ENCODE measurements at regions not wholly inside any gene's neighbourhood (a gene's known extent, or its start where the extent isn't known, plus 50 kb on each side); places are given as distances from the start of the nearest gene placed in this dataset.
"Not testable (repeated sequence)": the region's sequence is repeated elsewhere in the genome, so short reads cannot be mapped to it uniquely, and the experiment has no call there.

DNA sequence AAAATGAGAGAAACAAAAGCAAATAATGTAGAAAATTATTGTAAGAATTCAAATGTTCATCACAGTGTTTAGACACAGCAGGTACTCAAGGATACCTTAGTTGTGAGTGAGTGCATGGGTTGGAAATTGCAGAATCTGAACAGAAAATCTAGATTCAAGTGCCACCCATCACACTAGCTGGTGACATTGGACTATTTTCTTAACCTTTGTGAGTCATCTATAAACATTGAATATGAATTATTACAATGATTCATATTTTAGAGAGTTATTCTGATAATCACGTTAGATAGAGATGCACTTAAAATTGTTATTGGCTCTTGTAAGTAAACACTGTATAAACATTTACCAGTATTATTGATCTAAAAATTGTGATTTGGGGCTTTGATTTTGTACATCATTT lies 1113.1 kb downstream of the STIM2 start:
- no peak for DNase-seq (ENCODE audit: low read depth in 1 of 2, low spot score in 1 of 2)
- TF ChIP-seq, protein P1, sequence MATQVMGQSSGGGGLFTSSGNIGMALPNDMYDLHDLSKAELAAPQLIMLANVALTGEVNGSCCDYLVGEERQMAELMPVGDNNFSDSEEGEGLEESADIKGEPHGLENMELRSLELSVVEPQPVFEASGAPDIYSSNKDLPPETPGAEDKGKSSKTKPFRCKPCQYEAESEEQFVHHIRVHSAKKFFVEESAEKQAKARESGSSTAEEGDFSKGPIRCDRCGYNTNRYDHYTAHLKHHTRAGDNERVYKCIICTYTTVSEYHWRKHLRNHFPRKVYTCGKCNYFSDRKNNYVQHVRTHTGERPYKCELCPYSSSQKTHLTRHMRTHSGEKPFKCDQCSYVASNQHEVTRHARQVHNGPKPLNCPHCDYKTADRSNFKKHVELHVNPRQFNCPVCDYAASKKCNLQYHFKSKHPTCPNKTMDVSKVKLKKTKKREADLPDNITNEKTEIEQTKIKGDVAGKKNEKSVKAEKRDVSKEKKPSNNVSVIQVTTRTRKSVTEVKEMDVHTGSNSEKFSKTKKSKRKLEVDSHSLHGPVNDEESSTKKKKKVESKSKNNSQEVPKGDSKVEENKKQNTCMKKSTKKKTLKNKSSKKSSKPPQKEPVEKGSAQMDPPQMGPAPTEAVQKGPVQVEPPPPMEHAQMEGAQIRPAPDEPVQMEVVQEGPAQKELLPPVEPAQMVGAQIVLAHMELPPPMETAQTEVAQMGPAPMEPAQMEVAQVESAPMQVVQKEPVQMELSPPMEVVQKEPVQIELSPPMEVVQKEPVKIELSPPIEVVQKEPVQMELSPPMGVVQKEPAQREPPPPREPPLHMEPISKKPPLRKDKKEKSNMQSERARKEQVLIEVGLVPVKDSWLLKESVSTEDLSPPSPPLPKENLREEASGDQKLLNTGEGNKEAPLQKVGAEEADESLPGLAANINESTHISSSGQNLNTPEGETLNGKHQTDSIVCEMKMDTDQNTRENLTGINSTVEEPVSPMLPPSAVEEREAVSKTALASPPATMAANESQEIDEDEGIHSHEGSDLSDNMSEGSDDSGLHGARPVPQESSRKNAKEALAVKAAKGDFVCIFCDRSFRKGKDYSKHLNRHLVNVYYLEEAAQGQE (IDR thresholded peaks at IDR 0.05; ENCODE audit: insufficient replicate concordance, low read depth), result no peak
- TF ChIP-seq SPI1 (IDR thresholded peaks at IDR 0.05; ENCODE audit: borderline replicate concordance, low read depth) (no peak), GABPA (IDR thresholded peaks at IDR 0.05; ENCODE audit: low read depth) (no peak), POLR2AphosphoS5 (IDR thresholded peaks at IDR 0.05; ENCODE audit: low read depth) (no peak)
- TF ChIP-seq, protein P2, sequence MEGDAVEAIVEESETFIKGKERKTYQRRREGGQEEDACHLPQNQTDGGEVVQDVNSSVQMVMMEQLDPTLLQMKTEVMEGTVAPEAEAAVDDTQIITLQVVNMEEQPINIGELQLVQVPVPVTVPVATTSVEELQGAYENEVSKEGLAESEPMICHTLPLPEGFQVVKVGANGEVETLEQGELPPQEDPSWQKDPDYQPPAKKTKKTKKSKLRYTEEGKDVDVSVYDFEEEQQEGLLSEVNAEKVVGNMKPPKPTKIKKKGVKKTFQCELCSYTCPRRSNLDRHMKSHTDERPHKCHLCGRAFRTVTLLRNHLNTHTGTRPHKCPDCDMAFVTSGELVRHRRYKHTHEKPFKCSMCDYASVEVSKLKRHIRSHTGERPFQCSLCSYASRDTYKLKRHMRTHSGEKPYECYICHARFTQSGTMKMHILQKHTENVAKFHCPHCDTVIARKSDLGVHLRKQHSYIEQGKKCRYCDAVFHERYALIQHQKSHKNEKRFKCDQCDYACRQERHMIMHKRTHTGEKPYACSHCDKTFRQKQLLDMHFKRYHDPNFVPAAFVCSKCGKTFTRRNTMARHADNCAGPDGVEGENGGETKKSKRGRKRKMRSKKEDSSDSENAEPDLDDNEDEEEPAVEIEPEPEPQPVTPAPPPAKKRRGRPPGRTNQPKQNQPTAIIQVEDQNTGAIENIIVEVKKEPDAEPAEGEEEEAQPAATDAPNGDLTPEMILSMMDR (IDR thresholded peaks at IDR 0.05; ENCODE audit: insufficient read depth, low read length), result no peak
- Histone ChIP-seq H3K27ac (replicated peaks) (no peak overlapping the region), H3K4me3 (replicated peaks; ENCODE audit: insufficient read depth, low read length) (no peak overlapping the region), H3K27me3 (ENCODE audit: insufficient read depth, poor library complexity, severe bottlenecking) (no peaks in the 10 kb centered on the region)

- Histone ChIP-seq H3K4me3 (replicated peaks; ENCODE audit: insufficient read depth, low read length) (no peak overlapping the region), H3K27me3 (ENCODE audit: insufficient read depth, poor library complexity, severe bottlenecking) (no peaks in the 10 kb centered on the region), H3K27ac (replicated peaks) (no peak overlapping the region)
- no peak for DNase-seq (ENCODE audit: low read depth in 1 of 2, low spot score in 1 of 2)
- TF ChIP-seq SPI1 (IDR thresholded peaks at IDR 0.05; ENCODE audit: borderline replicate concordance, low read depth) (no peak), POLR2AphosphoS5 (IDR thresholded peaks at IDR 0.05; ENCODE audit: low read depth) (no peak), GABPA (IDR thresholded peaks at IDR 0.05; ENCODE audit: low read depth) (no peak)
- TF ChIP-seq, protein P2 (IDR thresholded peaks at IDR 0.05; ENCODE audit: insufficient read depth, low read length), result no peak
- TF ChIP-seq, protein P1 (IDR thresholded peaks at IDR 0.05; ENCODE audit: insufficient replicate concordance, low read depth), result no peak
These were observed 1113.7 kb downstream of the STIM2 start for GRCh38 chr4:27974339-27974738.

GRCh38 chr4:27974881-27975280 lies 1114.2 kb downstream of the STIM2 start:
- H3K27ac ChIP-seq (replicated peaks); H3K27me3 ChIP-seq (ENCODE audit: insufficient read depth, poor library complexity, severe bottlenecking); H3K4me3 ChIP-seq (replicated peaks; ENCODE audit: insufficient read depth, low read length); DNase-seq (ENCODE audit: low read depth in 1 of 2, low spot score in 1 of 2): not testable (repeated sequence)

- not testable (repeated sequence) for DNase-seq (ENCODE audit: low read depth in 1 of 2, low spot score in 1 of 2); H3K27me3 ChIP-seq (ENCODE audit: insufficient read depth, poor library complexity, severe bottlenecking); H3K4me3 ChIP-seq (replicated peaks; ENCODE audit: insufficient read depth, low read length); H3K27ac ChIP-seq (replicated peaks)
These were observed 1117.9 kb downstream of the STIM2 start for GRCh38 chr4:27978427-27979109.

GRCh38 chr4:27985522-27985921 lies 1124.9 kb downstream of the STIM2 start:
- no peak for DNase-seq (ENCODE audit: low read depth in 1 of 2, low spot score in 1 of 2)
- H3K27me3 ChIP-seq (ENCODE audit: insufficient read depth, poor library complexity, severe bottlenecking), result no peaks in the 10 kb centered on the region
- H3K27ac ChIP-seq (replicated peaks), result no peak overlapping the region
- H3K4me3 ChIP-seq (replicated peaks; ENCODE audit: insufficient read depth, low read length), result no peak overlapping the region
- no peak for TF ChIP-seq GABPA (IDR thresholded peaks at IDR 0.05; ENCODE audit: low read depth)
- TF ChIP-seq, protein P1 (IDR thresholded peaks at IDR 0.05; ENCODE audit: insufficient replicate concordance, low read depth), result no peak
- TF ChIP-seq, protein P2 (IDR thresholded peaks at IDR 0.05; ENCODE audit: insufficient read depth, low read length), result no peak
- TF ChIP-seq POLR2AphosphoS5 (IDR thresholded peaks at IDR 0.05; ENCODE audit: low read depth), result no peak

Data from HL-60 (cell line).